Heart left ventricle (tissue), 16 donors: ENCODE measurements at regions not wholly inside any gene's neighbourhood (a gene's known extent, or its start where the extent isn't known, plus 50 kb on each side); places are given as distances from the start of the nearest gene placed in this dataset.

ENCODE experiments used
- ATAC-seq, 4 donors: fragments of 200-7000 bp; cut with Tn5 transposase; one replicate each; pipeline ENCODE4 v1.9.1; 2020 to 2022; ENCODE audit warnings: moderate library complexity in 4 of 4, mild to moderate bottlenecking in 3 of 4, moderate number of reproducible peaks in 1 of 4
- DNase-seq, 5 donors: peaks; one replicate each; pipeline ENCODE4 v3.0.0-alpha.2; 2020
- H3K27ac ChIP-seq, 12 donors: fragments of 200-600 bp; sonication (generic) in 4 of 12; one replicate each; pipeline versions ENCODE4 v1.5.0 to v1.8.0; 2016 to 2022; ENCODE audit warnings: mild to moderate bottlenecking in 2 of 12
- H3K27me3 ChIP-seq, 9 donors: fragments of 200-600 bp; sonication (generic) in 2 of 9; one replicate each; pipeline versions ENCODE4 v1.5.1 to v1.8.0; 2016 to 2022; ENCODE audit warnings: mild to moderate bottlenecking in 3 of 9
- H3K36me3 ChIP-seq, 9 donors: fragments of 200-600 bp; sonication (generic) in 2 of 9; one replicate each; pipeline versions ENCODE4 v1.5.0 to v1.8.0; 2018 to 2022; ENCODE audit warnings: mild to moderate bottlenecking in 2 of 9
- H3K4me1 ChIP-seq, 12 donors: fragments of 200-600 bp; sonication (generic) in 4 of 12; one replicate each; pipeline versions ENCODE4 v1.5.0 to v1.8.0; 2016 to 2022; ENCODE audit warnings: mild to moderate bottlenecking in 3 of 12
- H3K4me3 ChIP-seq, 12 donors: fragments of 200-600 bp; sonication (generic) in 4 of 12; one replicate each; pipeline versions ENCODE4 v1.5.0 to v1.8.0; 2017 to 2022; ENCODE audit warnings: mild to moderate bottlenecking in 9 of 12, moderate library complexity in 4 of 12
- H3K9me3 ChIP-seq, 12 donors: fragments of 200-600 bp; sonication (generic) in 4 of 12; one replicate each; pipeline versions ENCODE4 v1.5.0 to v1.8.0; 2016 to 2022; ENCODE audit warnings: mild to moderate bottlenecking in 1 of 12
- CTCF ChIP-seq, 12 donors: fragments of 200-600 bp; sonication (generic) in 4 of 12; IDR thresholded peaks; one replicate each; pipeline versions ENCODE4 v1.5.0 to v1.8.0; 2018 to 2022; ENCODE audit warnings: antibody characterized with exemption in 12 of 12, mild to moderate bottlenecking in 5 of 12
- POLR2A ChIP-seq, 2 donors: fragments of 450-650 bp; IDR thresholded peaks; one replicate each; pipeline ENCODE4 v1.6.1; 2017; ENCODE audit warnings: antibody characterized with exemption in 2 of 2, mild to moderate bottlenecking in 2 of 2, moderate library complexity in 2 of 2
- WGBS, 4 donors: extraction: QIAGEN DNeasy Blood & Tissue Kit in 2 of 4; methylation state at CpG; one replicate each; pipeline versions ENCODE4 v1.1.5 to v1.1.7; 2013 to 2018; 5-methylcytosine and 5-hydroxymethylcytosine counted together
- intact Hi-C, 10 donors: fragments of 100-400 bp; cut with DNase I; formaldehyde crosslinking; loops; one replicate each; pipeline versions ENCODE4 v1.11.1 to v1.14.2; 2022
- donor health status: ischemic (EF 13 %, LVEDD 7.1; RV severe dilation, severe dysfunction).
- donor health status: healthy with polysubstance abuse.
- donor health status: DM: no; HTN: yes; CAD: no.
- donor health status: DM: no; HTN: no; CAD: no.
- donor health status: ischemic (EF 25% LVEDD 6.9; RV normal size, moderate dysfunction).
- donor health status: ischemic (EF 25% LVEDD 5.7; RV mildly dilated, moderate dysfunction).
- donor health status: healthy.
- donor health status: DM: yes; HTN: yes; CAD: no.
- donor health status: ischemic (EF 35%, LVEDD 5.7; RV mildly dilated, moderate dysfunction).
- donor health status: nonischemic (EF 11% LVEDD 7.7; RV severe dilation, severe dysfunction).
- donor health status: DM: yes; HTN: yes; CAD: no.
- donor health status: PGD.
- donor health status: ischemic (EF 29% LVEDD 5.4; RV normal size, mild dysfunction).
- donor health status: nonischemic (EF 23%, LVEDD 6.1; RV moderate dilation, normal function).

- Histone ChIP-seq H3K4me1 (no peaks in the 10 kb centered on the region), H3K27ac (no peak overlapping the region), H3K9me3 (no peaks in the 10 kb centered on the region), H3K4me3 (no peak overlapping the region), H3K36me3 (no peaks in the 10 kb centered on the region), H3K27me3 (no peaks in the 10 kb centered on the region)
- ATAC-seq (no peak), DNase-seq (no peak)
- WGBS, 4 donors, result 54 to 72% (median 61%) methylated on average over 4 of the region's 4 CpGs
- TF ChIP-seq CTCF (IDR thresholded peaks at IDR 0.05), result no peak
- TF ChIP-seq POLR2A (IDR thresholded peaks at IDR 0.05), result no peak
- intact Hi-C loops, result no loop called here
These were observed 662.7 kb upstream of the RGMB start for GRCh38 chr5:98110791-98111190.

GRCh38 chr5:98111686-98112085 is 661.8 kb upstream of the RGMB start:
- Histone ChIP-seq H3K4me1 (no peaks in the 10 kb centered on the region), H3K36me3 (no peaks in the 10 kb centered on the region), H3K9me3 (no peaks in the 10 kb centered on the region), H3K4me3 (no peak overlapping the region), H3K27ac (no peak overlapping the region), H3K27me3 (no peaks in the 10 kb centered on the region)
- intact Hi-C loops, result no loop called here
- DNase-seq, result no peak
- TF ChIP-seq POLR2A (IDR thresholded peaks at IDR 0.05) (no peak), CTCF (IDR thresholded peaks at IDR 0.05) (no peak)
- no peak for ATAC-seq

- no peak for ATAC-seq
- no peaks in the 10 kb centered on the region for H3K9me3 ChIP-seq
These were observed 652.2 kb upstream of the RGMB start for GRCh38 chr5:98121036-98121936.

DNA sequence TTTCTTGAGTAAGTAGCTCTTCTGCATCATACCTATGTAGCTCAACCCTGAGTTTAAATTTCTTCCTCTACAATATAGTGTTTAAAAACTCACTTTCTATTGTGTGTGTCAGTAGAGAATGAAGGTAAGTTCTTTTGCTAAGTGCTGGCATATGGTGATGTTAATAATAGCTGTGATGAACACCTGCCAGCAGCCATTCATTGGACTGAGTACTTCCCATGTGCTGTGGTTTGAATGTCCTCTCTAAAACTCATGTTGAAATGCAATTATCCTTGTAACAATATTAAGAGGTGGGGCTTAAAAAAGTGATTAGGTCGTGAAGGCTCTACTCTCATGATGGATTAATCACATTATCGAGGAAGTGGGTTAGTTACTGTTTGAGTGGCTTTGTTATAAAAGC is 645.2 kb upstream of the RGMB start:
- no peaks in the 10 kb centered on the region for H3K36me3 ChIP-seq
- ATAC-seq, result no peak

More at GRCh38 chr5:98121036-98121936, 652.2 kb upstream of the RGMB start:
- Histone ChIP-seq H3K27ac (no peak overlapping the region), H3K4me3 (no peak overlapping the region), H3K36me3 (no peaks in the 10 kb centered on the region), H3K27me3 (no peaks in the 10 kb centered on the region), H3K4me1 (no peaks in the 10 kb centered on the region)
- WGBS, 4 donors, result 83 to 86% (median 86%) methylated on average over 9 to 16 of the region's 16 CpGs
- TF ChIP-seq CTCF (IDR thresholded peaks at IDR 0.05), result no peak
- no peak for TF ChIP-seq POLR2A (IDR thresholded peaks at IDR 0.05)
- no peak for DNase-seq
- intact Hi-C loops, result no loop called here

More for the DNA sequence above, 645.2 kb upstream of the RGMB start:
- Histone ChIP-seq H3K9me3 (peaks cover 0 to 4% (median 0%) of the 10 kb centered on the region in 12 donors), H3K4me1 (no peaks in the 10 kb centered on the region), H3K4me3 (no peak overlapping the region), H3K27me3 (no peaks in the 10 kb centered on the region), H3K27ac (no peak overlapping the region)
- 40 to 84% (median 59%) methylated on average over 2 of the region's 2 CpGs for WGBS, 4 donors
- DNase-seq, result no peak
- intact Hi-C loops, result no loop called here
- TF ChIP-seq POLR2A (IDR thresholded peaks at IDR 0.05) (no peak), CTCF (IDR thresholded peaks at IDR 0.05) (no peak)
